WTC11 (cell line): ENCODE measurements at regions not wholly inside any gene's neighbourhood (a gene's known extent, or its start where the extent isn't known, plus 50 kb on each side); places are given as distances from the start of the nearest gene placed in this dataset.

ENCODE experiments used
- ATAC-seq: fragments of 200-7000 bp; cut with Tn5 transposase; 2 replicates; pipeline ENCODE4 v1.10.0; 2021; ENCODE audit warnings: mild to moderate bottlenecking, moderate library complexity
- CTCF ChIA-PET: fragments of 300-600 bp; sonication (Branson Sonifier 250); formaldehyde crosslinking; loops from one replicate; lab custom pipeline; 2021; ENCODE audit warnings: antibody characterized with exemption; lab: Charles Lee
- POLR2A ChIA-PET: fragments of 350-600 bp; sonication (Branson Sonifier 250); formaldehyde crosslinking; loops from one replicate; lab custom pipeline; 2021; ENCODE audit warnings: antibody characterized with exemption; lab: Charles Lee
- DNase-seq: peaks from one replicate; pipeline ENCODE4 v3.0.0; 2021; ENCODE audit warnings: low spot score
- H3K27ac Mint-ChIP-seq: 2 replicates; pipeline ENCODE4 v1.8.0; 2021; ENCODE audit warnings: mixed read lengths
- H3K27me3 Mint-ChIP-seq: 2 replicates; pipeline ENCODE4 v1.8.0; 2021; ENCODE audit warnings: low read depth, mild to moderate bottlenecking, moderate library complexity, mixed read lengths
- H3K36me3 Mint-ChIP-seq: 2 replicates; pipeline ENCODE4 v1.8.0; 2021; ENCODE audit warnings: mixed read lengths
- H3K4me1 Mint-ChIP-seq: 2 replicates; pipeline ENCODE4 v1.8.0; 2022; ENCODE audit warnings: mixed read lengths
- H3K4me3 Mint-ChIP-seq: 2 replicates; pipeline ENCODE4 v1.8.0; 2021; ENCODE audit warnings: mild to moderate bottlenecking, moderate library complexity, mixed read lengths
- H3K9me3 Mint-ChIP-seq: 2 replicates; pipeline ENCODE4 v1.8.0; 2021; ENCODE audit warnings: mixed read lengths
- ATF1 ChIP-seq: sonication (generic); formaldehyde crosslinking; IDR thresholded peaks from 2 replicates; pipeline ENCODE4 v1.8.1; 2023; ENCODE audit warnings: mild to moderate bottlenecking, moderate library complexity, missing genetic modification reagents
- CTCF ChIP-seq: fragments of 200-600 bp; IDR thresholded peaks from 2 replicates; pipeline ENCODE4 v1.8.0; 2022; ENCODE audit warnings: antibody characterized with exemption
- GTF2I ChIP-seq: fragments of 250-450 bp; sonication (Bioruptor Pico); conservative IDR thresholded peaks from 2 replicates; pipeline ENCODE4 v1.4.0; 2021; ENCODE audit warnings: mild to moderate bottlenecking
- HMGA2 ChIP-seq: fragments of 250-450 bp; sonication (Bioruptor Pico); IDR thresholded peaks from 2 replicates; pipeline ENCODE4 v1.4.0; 2021; ENCODE audit warnings: mild to moderate bottlenecking, moderate library complexity
- NFE2L1 ChIP-seq: sonication (generic); formaldehyde crosslinking; IDR thresholded peaks from 2 replicates; pipeline ENCODE4 v1.8.1; 2023; ENCODE audit warnings: missing genetic modification reagents
- NR1H2 ChIP-seq: sonication (generic); formaldehyde crosslinking; IDR thresholded peaks from 2 replicates; pipeline ENCODE4 v1.9.0; 2021; ENCODE audit warnings: mild to moderate bottlenecking, moderate library complexity, missing genetic modification reagents
- TCF7 ChIP-seq: sonication (generic); formaldehyde crosslinking; IDR thresholded peaks from 2 replicates; pipeline ENCODE4 v1.8.0; 2022; ENCODE audit warnings: mild to moderate bottlenecking, low read depth, missing genetic modification reagents, moderate library complexity
- TEAD1 ChIP-seq: sonication (generic); formaldehyde crosslinking; IDR thresholded peaks from 2 replicates; pipeline ENCODE4 v1.8.0; 2022; ENCODE audit warnings: mild to moderate bottlenecking, missing genetic modification reagents
- ZNF121 ChIP-seq: sonication (generic); formaldehyde crosslinking; IDR thresholded peaks from 2 replicates; pipeline ENCODE4 v1.8.0; 2023; ENCODE audit warnings: missing genetic modification reagents
- ZNF512 ChIP-seq: sonication (generic); formaldehyde crosslinking; IDR thresholded peaks from 2 replicates; pipeline ENCODE4 v1.8.1; 2022; ENCODE audit warnings: missing genetic modification reagents, borderline replicate concordance
- ZNF532 ChIP-seq: fragments of 250-450 bp; sonication (Bioruptor Pico); IDR thresholded peaks from 2 replicates; pipeline ENCODE4 v1.9.0; 2021; ENCODE audit warnings: mild to moderate bottlenecking, borderline replicate concordance
- TF ChIP-seq, protein P1 (sequence below): sonication (generic); formaldehyde crosslinking; IDR thresholded peaks from 2 replicates; pipeline ENCODE4 v1.8.1; 2023; ENCODE audit warnings: mild to moderate bottlenecking, moderate library complexity, missing genetic modification reagents
- TF ChIP-seq, protein P2 (sequence below): sonication (generic); formaldehyde crosslinking; IDR thresholded peaks from 2 replicates; pipeline ENCODE4 v1.8.1; 2023; ENCODE audit warnings: mild to moderate bottlenecking, missing genetic modification reagents, borderline replicate concordance
- TF ChIP-seq, protein P3 (sequence below): sonication (generic); formaldehyde crosslinking; IDR thresholded peaks from 2 replicates; pipeline ENCODE4 v1.8.1; 2022; ENCODE audit warnings: mild to moderate bottlenecking, missing genetic modification reagents, moderate library complexity, borderline replicate concordance
- TF ChIP-seq, protein P4 (sequence below): sonication (generic); formaldehyde crosslinking; IDR thresholded peaks from 2 replicates; pipeline ENCODE4 v1.8.1; 2022; ENCODE audit warnings: mild to moderate bottlenecking, moderate library complexity, missing genetic modification reagents
- TF ChIP-seq, protein P5 (sequence below): sonication (generic); formaldehyde crosslinking; IDR thresholded peaks from 2 replicates; pipeline ENCODE4 v1.8.1; 2022; ENCODE audit warnings: low read depth, missing genetic modification reagents, borderline replicate concordance
- TF ChIP-seq, protein P6 (sequence below): sonication (generic); formaldehyde crosslinking; IDR thresholded peaks from 2 replicates; pipeline ENCODE4 v1.8.0; 2022; ENCODE audit warnings: mild to moderate bottlenecking, missing genetic modification reagents

GRCh38 chr5:4542145-4542778 is 597.9 kb upstream of the ADAMTS16 start (continued):
- no peak for TF ChIP-seq ZNF532 (CRISPR knock-in tag)
- no peak for TF ChIP-seq CTCF
- TF ChIP-seq, all 79 proteins: peak for 0

DNA sequence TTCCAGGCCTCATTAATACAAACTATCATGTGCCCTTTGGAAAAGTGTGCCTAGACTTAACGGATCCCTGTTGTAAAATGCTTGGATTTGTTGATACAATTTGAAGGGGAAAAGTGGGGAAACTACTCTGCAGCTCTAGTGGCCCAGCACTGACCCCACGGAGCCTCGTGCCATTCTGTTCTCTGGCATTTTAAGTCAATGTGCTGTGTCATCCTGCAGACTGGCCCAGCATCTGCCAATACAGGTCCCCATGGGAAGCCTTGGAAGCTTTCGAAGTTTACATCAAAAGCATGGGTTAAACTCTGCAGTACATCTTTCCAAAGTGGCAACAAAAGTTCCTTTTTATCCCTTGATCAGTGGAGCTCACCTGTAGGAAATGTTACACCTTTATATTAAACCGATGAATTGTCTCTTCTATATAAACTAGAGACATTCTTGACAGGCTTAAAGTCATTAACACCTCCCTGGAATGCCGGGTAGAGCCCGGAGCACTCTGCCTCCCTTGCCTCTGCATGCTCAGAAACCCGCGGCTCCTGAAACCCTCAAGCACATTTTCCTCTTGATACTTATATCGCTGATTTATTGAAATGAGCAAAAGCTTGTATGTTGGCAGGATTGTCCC is 596.0 kb upstream of the ADAMTS16 start:
- H3K4me1 Mint-ChIP-seq = peaks cover 59% of the 10 kb centered on the region
- DNase-seq = no peak
- peaks cover 2% of the 10 kb centered on the region; the same call in 1 of the 2 replicates for H3K27me3 Mint-ChIP-seq
- ATAC-seq = peak; percentile 67
- CTCF ChIA-PET = interaction anchor here (1.3 kb wide), 1 partner anchor 19 kb away, joined by 3 read pairs; no protein-coding TSS in a partner anchor
- POLR2A ChIA-PET = no interaction called here
- no peak overlapping the region for H3K4me3 Mint-ChIP-seq
- H3K36me3 Mint-ChIP-seq = no peaks in the 10 kb centered on the region
- peaks cover 12% of the 10 kb centered on the region for H3K9me3 Mint-ChIP-seq
- H3K27ac Mint-ChIP-seq = no peak overlapping the region
- TF ChIP-seq ZNF512 (CRISPR knock-in tag) = no peak
- TF ChIP-seq NFE2L1 (CRISPR knock-in tag) = no peak
- TF ChIP-seq, protein P1, sequence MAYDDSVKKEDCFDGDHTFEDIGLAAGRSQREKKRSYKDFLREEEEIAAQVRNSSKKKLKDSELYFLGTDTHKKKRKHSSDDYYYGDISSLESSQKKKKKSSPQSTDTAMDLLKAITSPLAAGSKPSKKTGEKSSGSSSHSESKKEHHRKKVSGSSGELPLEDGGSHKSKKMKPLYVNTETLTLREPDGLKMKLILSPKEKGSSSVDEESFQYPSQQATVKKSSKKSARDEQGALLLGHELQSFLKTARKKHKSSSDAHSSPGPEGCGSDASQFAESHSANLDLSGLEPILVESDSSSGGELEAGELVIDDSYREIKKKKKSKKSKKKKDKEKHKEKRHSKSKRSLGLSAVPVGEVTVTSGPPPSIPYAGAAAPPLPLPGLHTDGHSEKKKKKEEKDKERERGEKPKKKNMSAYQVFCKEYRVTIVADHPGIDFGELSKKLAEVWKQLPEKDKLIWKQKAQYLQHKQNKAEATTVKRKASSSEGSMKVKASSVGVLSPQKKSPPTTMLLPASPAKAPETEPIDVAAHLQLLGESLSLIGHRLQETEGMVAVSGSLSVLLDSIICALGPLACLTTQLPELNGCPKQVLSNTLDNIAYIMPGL (CRISPR knock-in tag) = no peak
- TF ChIP-seq TCF7 (CRISPR knock-in tag) = no peak
- no peak for TF ChIP-seq ZNF121 (CRISPR knock-in tag)
- TF ChIP-seq, protein P2, sequence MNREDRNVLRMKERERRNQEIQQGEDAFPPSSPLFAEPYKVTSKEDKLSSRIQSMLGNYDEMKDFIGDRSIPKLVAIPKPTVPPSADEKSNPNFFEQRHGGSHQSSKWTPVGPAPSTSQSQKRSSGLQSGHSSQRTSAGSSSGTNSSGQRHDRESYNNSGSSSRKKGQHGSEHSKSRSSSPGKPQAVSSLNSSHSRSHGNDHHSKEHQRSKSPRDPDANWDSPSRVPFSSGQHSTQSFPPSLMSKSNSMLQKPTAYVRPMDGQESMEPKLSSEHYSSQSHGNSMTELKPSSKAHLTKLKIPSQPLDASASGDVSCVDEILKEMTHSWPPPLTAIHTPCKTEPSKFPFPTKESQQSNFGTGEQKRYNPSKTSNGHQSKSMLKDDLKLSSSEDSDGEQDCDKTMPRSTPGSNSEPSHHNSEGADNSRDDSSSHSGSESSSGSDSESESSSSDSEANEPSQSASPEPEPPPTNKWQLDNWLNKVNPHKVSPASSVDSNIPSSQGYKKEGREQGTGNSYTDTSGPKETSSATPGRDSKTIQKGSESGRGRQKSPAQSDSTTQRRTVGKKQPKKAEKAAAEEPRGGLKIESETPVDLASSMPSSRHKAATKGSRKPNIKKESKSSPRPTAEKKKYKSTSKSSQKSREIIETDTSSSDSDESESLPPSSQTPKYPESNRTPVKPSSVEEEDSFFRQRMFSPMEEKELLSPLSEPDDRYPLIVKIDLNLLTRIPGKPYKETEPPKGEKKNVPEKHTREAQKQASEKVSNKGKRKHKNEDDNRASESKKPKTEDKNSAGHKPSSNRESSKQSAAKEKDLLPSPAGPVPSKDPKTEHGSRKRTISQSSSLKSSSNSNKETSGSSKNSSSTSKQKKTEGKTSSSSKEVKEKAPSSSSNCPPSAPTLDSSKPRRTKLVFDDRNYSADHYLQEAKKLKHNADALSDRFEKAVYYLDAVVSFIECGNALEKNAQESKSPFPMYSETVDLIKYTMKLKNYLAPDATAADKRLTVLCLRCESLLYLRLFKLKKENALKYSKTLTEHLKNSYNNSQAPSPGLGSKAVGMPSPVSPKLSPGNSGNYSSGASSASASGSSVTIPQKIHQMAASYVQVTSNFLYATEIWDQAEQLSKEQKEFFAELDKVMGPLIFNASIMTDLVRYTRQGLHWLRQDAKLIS (CRISPR knock-in tag) = no peak
- TF ChIP-seq, protein P3, sequence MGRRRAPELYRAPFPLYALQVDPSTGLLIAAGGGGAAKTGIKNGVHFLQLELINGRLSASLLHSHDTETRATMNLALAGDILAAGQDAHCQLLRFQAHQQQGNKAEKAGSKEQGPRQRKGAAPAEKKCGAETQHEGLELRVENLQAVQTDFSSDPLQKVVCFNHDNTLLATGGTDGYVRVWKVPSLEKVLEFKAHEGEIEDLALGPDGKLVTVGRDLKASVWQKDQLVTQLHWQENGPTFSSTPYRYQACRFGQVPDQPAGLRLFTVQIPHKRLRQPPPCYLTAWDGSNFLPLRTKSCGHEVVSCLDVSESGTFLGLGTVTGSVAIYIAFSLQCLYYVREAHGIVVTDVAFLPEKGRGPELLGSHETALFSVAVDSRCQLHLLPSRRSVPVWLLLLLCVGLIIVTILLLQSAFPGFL = no peak
- TF ChIP-seq, protein P4, sequence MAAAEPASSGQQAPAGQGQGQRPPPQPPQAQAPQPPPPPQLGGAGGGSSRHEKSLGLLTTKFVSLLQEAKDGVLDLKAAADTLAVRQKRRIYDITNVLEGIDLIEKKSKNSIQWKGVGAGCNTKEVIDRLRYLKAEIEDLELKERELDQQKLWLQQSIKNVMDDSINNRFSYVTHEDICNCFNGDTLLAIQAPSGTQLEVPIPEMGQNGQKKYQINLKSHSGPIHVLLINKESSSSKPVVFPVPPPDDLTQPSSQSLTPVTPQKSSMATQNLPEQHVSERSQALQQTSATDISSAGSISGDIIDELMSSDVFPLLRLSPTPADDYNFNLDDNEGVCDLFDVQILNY = no peak
- TF ChIP-seq ATF1 (CRISPR knock-in tag) = no peak
- TF ChIP-seq, protein P5, sequence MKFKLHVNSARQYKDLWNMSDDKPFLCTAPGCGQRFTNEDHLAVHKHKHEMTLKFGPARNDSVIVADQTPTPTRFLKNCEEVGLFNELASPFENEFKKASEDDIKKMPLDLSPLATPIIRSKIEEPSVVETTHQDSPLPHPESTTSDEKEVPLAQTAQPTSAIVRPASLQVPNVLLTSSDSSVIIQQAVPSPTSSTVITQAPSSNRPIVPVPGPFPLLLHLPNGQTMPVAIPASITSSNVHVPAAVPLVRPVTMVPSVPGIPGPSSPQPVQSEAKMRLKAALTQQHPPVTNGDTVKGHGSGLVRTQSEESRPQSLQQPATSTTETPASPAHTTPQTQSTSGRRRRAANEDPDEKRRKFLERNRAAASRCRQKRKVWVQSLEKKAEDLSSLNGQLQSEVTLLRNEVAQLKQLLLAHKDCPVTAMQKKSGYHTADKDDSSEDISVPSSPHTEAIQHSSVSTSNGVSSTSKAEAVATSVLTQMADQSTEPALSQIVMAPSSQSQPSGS (CRISPR knock-in tag) = no peak
- no peak for TF ChIP-seq TEAD1
- TF ChIP-seq NR1H2 (CRISPR knock-in tag) = no peak
- TF ChIP-seq, protein P6, sequence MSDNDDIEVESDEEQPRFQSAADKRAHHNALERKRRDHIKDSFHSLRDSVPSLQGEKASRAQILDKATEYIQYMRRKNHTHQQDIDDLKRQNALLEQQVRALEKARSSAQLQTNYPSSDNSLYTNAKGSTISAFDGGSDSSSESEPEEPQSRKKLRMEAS (CRISPR knock-in tag) = no peak
- TF ChIP-seq GTF2I (CRISPR knock-in tag) = no peak
- no peak for TF ChIP-seq HMGA2 (CRISPR knock-in tag)
